ENCODE measurements at regions not wholly inside any gene's neighbourhood (a gene's known extent, or its start where the extent isn't known, plus 50 kb on each side); places are given as distances from the start of the nearest gene placed in this dataset.
"Not testable (repeated sequence)": the region's sequence is repeated elsewhere in the genome, so short reads cannot be mapped to it uniquely, and the experiment has no call there.

DNA sequence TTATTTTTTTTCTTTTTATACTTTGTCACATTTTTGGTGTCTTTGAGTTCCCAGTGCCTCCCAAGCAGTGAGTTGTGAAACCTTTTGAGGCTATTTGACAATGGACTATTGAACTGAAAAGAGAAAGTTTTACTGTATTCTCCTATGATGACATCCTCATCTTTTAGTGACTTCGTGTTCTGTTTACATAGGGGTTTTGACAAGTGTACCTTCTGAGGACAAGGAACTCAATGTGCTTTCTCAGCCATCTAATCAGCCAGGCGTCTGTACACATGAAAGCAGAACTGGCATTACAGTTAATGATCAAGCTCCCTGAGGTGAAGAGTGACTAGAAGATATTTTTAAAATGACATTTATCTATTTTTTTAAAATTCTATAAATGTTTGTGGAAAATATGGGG, 175.5 kb downstream of the ANXA1 start:
- Histone ChIP-seq H3K27me3 (ENCODE audit: insufficient read depth) (no peaks in the 10 kb centered on the region), H3K9ac (no peak overlapping the region), H3K4me1 (ENCODE audit: control insufficient read depth in 1 of 2, insufficient read depth in 2 of 2, low read depth in 1 of 2, low read length in 1 of 2) (no peaks in the 10 kb centered on the region), H4K20me1 (ENCODE audit: insufficient read depth) (no peaks in the 10 kb centered on the region), H3K27ac (ENCODE audit: low read depth in 2 of 2, low read length in 1 of 2) (no peak overlapping the region), H3K9me3 (no peaks in the 10 kb centered on the region), H3K79me2 (ENCODE audit: insufficient read depth) (no peaks in the 10 kb centered on the region), H3K9me2 (no peaks in the 10 kb centered on the region), H3K4me3 (ENCODE audit: low read depth in 2 of 2, low read length in 1 of 2) (no peak overlapping the region), H3K4me2 (no peak overlapping the region), H3K36me3 (replicated peaks in 1 of 2; ENCODE audit: control insufficient read depth in 1 of 2, insufficient read depth in 2 of 2, low read length in 1 of 2) (no peaks in the 10 kb centered on the region), H3F3A (replicated peaks; ENCODE audit: insufficient read depth) (no peaks in the 10 kb centered on the region), H2AFZ (ENCODE audit: low read depth) (no peak overlapping the region)
- POLR2A ChIA-PET: no interaction called here
- no peak for TF ChIP-seq RAD21 (IDR thresholded peaks at IDR 0.05; ENCODE audit: low read length)
- no peak for TF ChIP-seq EZH2phosphoT487 (IDR thresholded peaks at IDR 0.05; ENCODE audit: borderline replicate concordance, low read depth)
- TF ChIP-seq, protein P1, sequence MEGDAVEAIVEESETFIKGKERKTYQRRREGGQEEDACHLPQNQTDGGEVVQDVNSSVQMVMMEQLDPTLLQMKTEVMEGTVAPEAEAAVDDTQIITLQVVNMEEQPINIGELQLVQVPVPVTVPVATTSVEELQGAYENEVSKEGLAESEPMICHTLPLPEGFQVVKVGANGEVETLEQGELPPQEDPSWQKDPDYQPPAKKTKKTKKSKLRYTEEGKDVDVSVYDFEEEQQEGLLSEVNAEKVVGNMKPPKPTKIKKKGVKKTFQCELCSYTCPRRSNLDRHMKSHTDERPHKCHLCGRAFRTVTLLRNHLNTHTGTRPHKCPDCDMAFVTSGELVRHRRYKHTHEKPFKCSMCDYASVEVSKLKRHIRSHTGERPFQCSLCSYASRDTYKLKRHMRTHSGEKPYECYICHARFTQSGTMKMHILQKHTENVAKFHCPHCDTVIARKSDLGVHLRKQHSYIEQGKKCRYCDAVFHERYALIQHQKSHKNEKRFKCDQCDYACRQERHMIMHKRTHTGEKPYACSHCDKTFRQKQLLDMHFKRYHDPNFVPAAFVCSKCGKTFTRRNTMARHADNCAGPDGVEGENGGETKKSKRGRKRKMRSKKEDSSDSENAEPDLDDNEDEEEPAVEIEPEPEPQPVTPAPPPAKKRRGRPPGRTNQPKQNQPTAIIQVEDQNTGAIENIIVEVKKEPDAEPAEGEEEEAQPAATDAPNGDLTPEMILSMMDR (IDR thresholded peaks at IDR 0.05): no peak
- TF ChIP-seq FOXJ3 (CRISPR knock-in tag; IDR thresholded peaks at IDR 0.05): no peak
- TF ChIP-seq EP300 (IDR thresholded peaks at IDR 0.05; ENCODE audit: borderline replicate concordance in 1 of 2, low read depth in 1 of 2, low read length in 1 of 2): no peak
- TF ChIP-seq RXRA (IDR thresholded peaks at IDR 0.05; ENCODE audit: borderline replicate concordance, low read depth): no peak
- TF ChIP-seq, protein P2, sequence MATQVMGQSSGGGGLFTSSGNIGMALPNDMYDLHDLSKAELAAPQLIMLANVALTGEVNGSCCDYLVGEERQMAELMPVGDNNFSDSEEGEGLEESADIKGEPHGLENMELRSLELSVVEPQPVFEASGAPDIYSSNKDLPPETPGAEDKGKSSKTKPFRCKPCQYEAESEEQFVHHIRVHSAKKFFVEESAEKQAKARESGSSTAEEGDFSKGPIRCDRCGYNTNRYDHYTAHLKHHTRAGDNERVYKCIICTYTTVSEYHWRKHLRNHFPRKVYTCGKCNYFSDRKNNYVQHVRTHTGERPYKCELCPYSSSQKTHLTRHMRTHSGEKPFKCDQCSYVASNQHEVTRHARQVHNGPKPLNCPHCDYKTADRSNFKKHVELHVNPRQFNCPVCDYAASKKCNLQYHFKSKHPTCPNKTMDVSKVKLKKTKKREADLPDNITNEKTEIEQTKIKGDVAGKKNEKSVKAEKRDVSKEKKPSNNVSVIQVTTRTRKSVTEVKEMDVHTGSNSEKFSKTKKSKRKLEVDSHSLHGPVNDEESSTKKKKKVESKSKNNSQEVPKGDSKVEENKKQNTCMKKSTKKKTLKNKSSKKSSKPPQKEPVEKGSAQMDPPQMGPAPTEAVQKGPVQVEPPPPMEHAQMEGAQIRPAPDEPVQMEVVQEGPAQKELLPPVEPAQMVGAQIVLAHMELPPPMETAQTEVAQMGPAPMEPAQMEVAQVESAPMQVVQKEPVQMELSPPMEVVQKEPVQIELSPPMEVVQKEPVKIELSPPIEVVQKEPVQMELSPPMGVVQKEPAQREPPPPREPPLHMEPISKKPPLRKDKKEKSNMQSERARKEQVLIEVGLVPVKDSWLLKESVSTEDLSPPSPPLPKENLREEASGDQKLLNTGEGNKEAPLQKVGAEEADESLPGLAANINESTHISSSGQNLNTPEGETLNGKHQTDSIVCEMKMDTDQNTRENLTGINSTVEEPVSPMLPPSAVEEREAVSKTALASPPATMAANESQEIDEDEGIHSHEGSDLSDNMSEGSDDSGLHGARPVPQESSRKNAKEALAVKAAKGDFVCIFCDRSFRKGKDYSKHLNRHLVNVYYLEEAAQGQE (IDR thresholded peaks at IDR 0.05; ENCODE audit: low read depth, low read length): no peak
- WGBS (ENCODE audit: low lambda C conversion rate): 7% methylated on average over 2 of the region's 2 CpGs
- no peak for DNase-seq
- CTCF ChIA-PET: no interaction called here

DNA sequence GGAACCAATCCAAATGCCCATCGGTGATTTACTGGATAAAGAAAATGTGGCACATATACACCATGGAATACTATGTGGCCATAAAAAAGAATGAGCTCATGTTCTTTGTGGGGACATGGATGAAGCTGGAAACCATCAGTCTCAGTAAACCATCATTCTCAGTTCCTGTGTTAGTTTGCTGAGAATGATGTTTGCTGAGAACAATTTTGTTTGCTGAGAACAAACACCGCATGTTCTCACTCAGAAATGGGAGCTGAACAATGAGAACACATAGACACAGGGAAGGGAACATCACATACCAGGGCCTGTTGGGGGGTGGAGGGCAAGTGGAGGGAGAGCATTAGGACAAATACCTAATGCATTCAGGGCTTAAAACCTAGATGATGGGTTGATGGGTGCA, 185.5 kb downstream of the ANXA1 start:
- H3K79me2 ChIP-seq (ENCODE audit: insufficient read depth); H3F3A ChIP-seq (replicated peaks; ENCODE audit: insufficient read depth); H3K9me2 ChIP-seq; H4K20me1 ChIP-seq (ENCODE audit: insufficient read depth); H3K4me2 ChIP-seq; H3K36me3 ChIP-seq (replicated peaks in 1 of 2; ENCODE audit: control insufficient read depth in 1 of 2, insufficient read depth in 2 of 2, low read length in 1 of 2); H2AFZ ChIP-seq (ENCODE audit: low read depth); H3K27me3 ChIP-seq (ENCODE audit: insufficient read depth); CTCF ChIA-PET; DNase-seq; POLR2A ChIA-PET; H3K4me1 ChIP-seq (ENCODE audit: control insufficient read depth in 1 of 2, insufficient read depth in 2 of 2, low read depth in 1 of 2, low read length in 1 of 2); H3K9me3 ChIP-seq; H3K27ac ChIP-seq (ENCODE audit: low read depth in 2 of 2, low read length in 1 of 2); H3K4me3 ChIP-seq (ENCODE audit: low read depth in 2 of 2, low read length in 1 of 2); H3K9ac ChIP-seq: not testable (repeated sequence)
- 45% methylated on average over 2 of the region's 2 CpGs for WGBS (ENCODE audit: low lambda C conversion rate)

Data from SK-N-SH (cell line).